GM23248 (cell line): ENCODE measurements at regions not wholly inside any gene's neighbourhood (a gene's known extent, or its start where the extent isn't known, plus 50 kb on each side); places are given as distances from the start of the nearest gene placed in this dataset.

Experiments
- DNase-seq: peaks from one replicate; pipeline ENCODE4 v3.0.0-alpha.2; 2015
- H2AFZ ChIP-seq: fragments of 200-600 bp; sonication (generic); 2 replicates; pipeline ENCODE4 v1.6.1; 2016; ENCODE audit warnings: antibody characterized with exemption
- H3F3A ChIP-seq: fragments of 200-600 bp; sonication (generic); 2 replicates; pipeline ENCODE4 v1.6.1; 2016; ENCODE audit warnings: mild to moderate bottlenecking, antibody characterized with exemption, mixed run types; ENCODE audit not compliant: insufficient read depth
- H3K27ac ChIP-seq: fragments of 200-600 bp; sonication (generic); 2 replicates; pipeline ENCODE4 v1.5.1; 2016; ENCODE audit warnings: mild to moderate bottlenecking
- H3K27me3 ChIP-seq: fragments of 200-600 bp; sonication (generic); replicated peaks from 2 replicates; pipeline ENCODE4 v1.6.1; 2016; ENCODE audit warnings: mild to moderate bottlenecking; ENCODE audit not compliant: insufficient read depth
- H3K36me3 ChIP-seq: fragments of 200-600 bp; sonication (generic); 2 replicates; pipeline ENCODE4 v1.6.1; 2016; ENCODE audit warnings: low read depth, mild to moderate bottlenecking
- H3K4me1 ChIP-seq: fragments of 200-600 bp; sonication (generic); 2 replicates; pipeline ENCODE4 v1.6.1; 2016; ENCODE audit warnings: mild to moderate bottlenecking; ENCODE audit not compliant: insufficient read depth
- H3K4me2 ChIP-seq: fragments of 200-600 bp; sonication (generic); one replicate; pipeline ENCODE4 v1.6.1; 2016; ENCODE audit warnings: mild to moderate bottlenecking; ENCODE audit not compliant: unreplicated experiment
- H3K4me3 ChIP-seq: fragments of 200-600 bp; sonication (generic); 2 replicates; pipeline ENCODE4 v1.5.1; 2016; ENCODE audit warnings: mild to moderate bottlenecking
- H3K79me2 ChIP-seq: fragments of 200-600 bp; sonication (generic); 2 replicates; pipeline ENCODE4 v1.6.1; 2016; ENCODE audit warnings: mild to moderate bottlenecking; ENCODE audit not compliant: insufficient read depth
- H3K9ac ChIP-seq: fragments of 200-600 bp; sonication (generic); 2 replicates; pipeline ENCODE4 v1.6.1; 2016; ENCODE audit warnings: mild to moderate bottlenecking
- H3K9me2 ChIP-seq: fragments of 200-600 bp; sonication (generic); 2 replicates; pipeline ENCODE4 v1.6.1; 2016; ENCODE audit warnings: mixed run types, mild to moderate bottlenecking, moderate library complexity; ENCODE audit not compliant: insufficient read depth
- H3K9me3 ChIP-seq: fragments of 200-600 bp; sonication (generic); one replicate; pipeline ENCODE4 v1.6.1; 2017; ENCODE audit warnings: low read depth
- H4K20me1 ChIP-seq: fragments of 200-600 bp; sonication (generic); 2 replicates; pipeline ENCODE4 v1.6.0; 2016; ENCODE audit not compliant: insufficient read depth
- EZH2 ChIP-seq: fragments of 200-600 bp; sonication (generic); IDR thresholded peaks from 2 replicates; pipeline ENCODE4 v1.6.1; 2018; ENCODE audit warnings: antibody characterized with exemption, mild to moderate bottlenecking; ENCODE audit not compliant: insufficient read depth, poor library complexity, severe bottlenecking
- EZH2phosphoT487 ChIP-seq: fragments of 200-600 bp; sonication (generic); IDR thresholded peaks from 2 replicates; pipeline ENCODE4 v1.6.1; 2018; ENCODE audit warnings: antibody characterized with exemption, moderate library complexity, mild to moderate bottlenecking, low read depth; ENCODE audit not compliant: insufficient read depth
- WGBS, 2 experiments: methylation state at CpG; one replicate each; pipeline ENCODE4 v1.1.6; 2015 to 2017; ENCODE audit warnings: low lambda C conversion rate in 2 of 2, low coverage in 1 of 2; ENCODE audit errors: missing lambda C conversion rate in 2 of 2; 5-methylcytosine and 5-hydroxymethylcytosine counted together
- in situ Hi-C: fragments of 300-500 bp; cut with MboI; formaldehyde crosslinking; loops from 2 replicates; pipeline ENCODE4 v1.15.0; 2020

GRCh38 chr2:239715606-239716005 is 309.5 kb downstream of the NDUFA10 start:
- TF ChIP-seq EZH2 (no peak), EZH2phosphoT487 (no peak)
- H3K27me3 ChIP-seq: no peaks in the 10 kb centered on the region
- H3K4me3 ChIP-seq: no peak overlapping the region
- H3K9me2 ChIP-seq: no peaks in the 10 kb centered on the region
- H4K20me1 ChIP-seq: no peaks in the 10 kb centered on the region
- no peaks in the 10 kb centered on the region for H3F3A ChIP-seq
- WGBS, 2 experiments: 80 to 87% methylated on average over 15 of the region's 15 CpGs
- H3K36me3 ChIP-seq: no peaks in the 10 kb centered on the region
- no peaks in the 10 kb centered on the region for H3K9me3 ChIP-seq
- in situ Hi-C loops: no loop called here
- H3K27ac ChIP-seq: no peak overlapping the region
- H3K4me1 ChIP-seq: no peaks in the 10 kb centered on the region
- no peak for DNase-seq
- no peak overlapping the region for H3K9ac ChIP-seq
- H2AFZ ChIP-seq: no peak overlapping the region
- H3K4me2 ChIP-seq: no peak overlapping the region
- no peaks in the 10 kb centered on the region for H3K79me2 ChIP-seq

DNA sequence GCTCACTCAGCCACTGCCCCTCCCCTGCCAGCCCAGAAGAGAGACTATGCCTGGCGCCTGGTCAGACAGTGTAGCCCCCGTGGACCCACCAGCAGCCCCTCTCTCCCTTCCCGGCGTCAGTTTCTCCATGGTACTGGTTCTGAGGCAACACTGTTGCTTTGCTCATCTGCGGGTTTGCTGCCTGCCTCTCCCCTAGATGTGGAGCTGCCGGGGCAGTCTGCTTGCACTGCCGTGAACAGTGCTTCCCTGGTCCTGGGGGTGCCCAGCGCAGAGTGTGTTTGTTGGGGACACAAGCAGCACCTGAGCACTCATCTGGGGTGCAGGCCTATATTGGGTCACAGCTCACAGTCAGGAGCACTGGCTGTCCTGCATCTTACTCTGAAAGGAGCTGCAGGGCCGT is 309.9 kb downstream of the NDUFA10 start:
- 53 to 61% methylated on average over 9 of the region's 9 CpGs for WGBS, 2 experiments
- H2AFZ ChIP-seq: no peak overlapping the region
- no peaks in the 10 kb centered on the region for H3K9me3 ChIP-seq

DNA sequence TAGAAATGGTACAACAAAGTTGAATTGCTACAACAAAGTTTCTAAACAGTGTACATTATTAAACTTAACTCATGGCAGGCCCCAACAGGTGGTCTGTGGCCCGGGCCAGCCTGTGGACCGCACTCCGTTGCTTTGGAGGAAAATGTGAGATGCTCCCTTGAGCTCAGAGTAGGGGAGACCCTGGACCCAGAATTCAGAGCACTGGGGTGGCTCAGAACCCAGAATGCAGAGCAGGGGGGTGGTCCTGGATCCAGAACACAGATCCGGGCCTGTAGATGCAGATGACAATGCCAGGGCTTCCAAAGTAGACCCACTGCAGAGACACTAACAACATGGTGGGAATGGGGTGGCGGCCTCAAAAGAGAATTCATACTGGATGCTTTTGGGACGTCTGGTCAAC is 311.0 kb downstream of the NDUFA10 start:
- Histone ChIP-seq H3F3A (no peaks in the 10 kb centered on the region), H4K20me1 (no peaks in the 10 kb centered on the region), H3K4me2 (no peak overlapping the region), H3K79me2 (no peaks in the 10 kb centered on the region), H3K4me1 (no peaks in the 10 kb centered on the region), H3K9ac (no peak overlapping the region), H2AFZ (no peak overlapping the region), H3K9me2 (no peaks in the 10 kb centered on the region), H3K27ac (no peak overlapping the region), H3K27me3 (no peaks in the 10 kb centered on the region), H3K9me3 (no peaks in the 10 kb centered on the region), H3K4me3 (no peak overlapping the region), H3K36me3 (no peaks in the 10 kb centered on the region)
- in situ Hi-C loops: no loop called here
- WGBS, 2 experiments: 28 to 31% methylated on average over 6 of the region's 6 CpGs
- TF ChIP-seq EZH2: no peak
- no peak for TF ChIP-seq EZH2phosphoT487
- no peak for DNase-seq

More for the DNA sequence above, 309.9 kb downstream of the NDUFA10 start:
- no peaks in the 10 kb centered on the region for H3F3A ChIP-seq
- DNase-seq: no peak
- no peak for TF ChIP-seq EZH2
- TF ChIP-seq EZH2phosphoT487: no peak
- H3K9ac ChIP-seq: no peak overlapping the region
- H3K36me3 ChIP-seq: no peaks in the 10 kb centered on the region
- no peaks in the 10 kb centered on the region for H3K27me3 ChIP-seq
- no peaks in the 10 kb centered on the region for H4K20me1 ChIP-seq
- H3K9me2 ChIP-seq: no peaks in the 10 kb centered on the region
- no peak overlapping the region for H3K4me3 ChIP-seq
- no peaks in the 10 kb centered on the region for H3K79me2 ChIP-seq
- no peak overlapping the region for H3K4me2 ChIP-seq
- no peaks in the 10 kb centered on the region for H3K4me1 ChIP-seq
- H3K27ac ChIP-seq: no peak overlapping the region
- in situ Hi-C loops: no loop called here

GRCh38 chr2:239712755-239713154 is 311.9 kb upstream of the HDAC4 start:
- DNase-seq: no peak
- Histone ChIP-seq H3K27me3 (no peaks in the 10 kb centered on the region), H2AFZ (no peak overlapping the region), H3F3A (no peaks in the 10 kb centered on the region), H4K20me1 (no peaks in the 10 kb centered on the region), H3K4me3 (no peak overlapping the region), H3K79me2 (no peaks in the 10 kb centered on the region), H3K27ac (no peak overlapping the region), H3K36me3 (no peaks in the 10 kb centered on the region), H3K9me3 (no peaks in the 10 kb centered on the region), H3K9me2 (no peaks in the 10 kb centered on the region), H3K4me2 (no peak overlapping the region), H3K9ac (no peak overlapping the region), H3K4me1 (no peaks in the 10 kb centered on the region)
- WGBS, 2 experiments: 37 to 41% methylated on average over 3 of the region's 3 CpGs
- in situ Hi-C loops: no loop called here
- TF ChIP-seq EZH2phosphoT487 (no peak), EZH2 (no peak)

- Histone ChIP-seq H3K4me3 (no peak overlapping the region), H3F3A (no peaks in the 10 kb centered on the region), H4K20me1 (no peaks in the 10 kb centered on the region), H3K79me2 (no peaks in the 10 kb centered on the region), H2AFZ (no peak overlapping the region), H3K36me3 (no peaks in the 10 kb centered on the region), H3K4me1 (no peaks in the 10 kb centered on the region), H3K4me2 (no peak overlapping the region), H3K27ac (no peak overlapping the region), H3K9me2 (no peaks in the 10 kb centered on the region), H3K27me3 (no peaks in the 10 kb centered on the region), H3K9me3 (no peaks in the 10 kb centered on the region), H3K9ac (no peak overlapping the region)
- 27 to 51% methylated on average over 7 to 8 of the region's 8 CpGs for WGBS, 2 experiments
- TF ChIP-seq EZH2: no peak
- no peak for TF ChIP-seq EZH2phosphoT487
- DNase-seq: no peak
- in situ Hi-C loops: no loop called here
Observed at GRCh38 chr2:239711911-239712570, 311.2 kb upstream of the HDAC4 start.
